ENCODE measurements at regions not wholly inside any gene's neighbourhood (a gene's known extent, or its start where the extent isn't known, plus 50 kb on each side); places are given as distances from the start of the nearest gene placed in this dataset.

- DNase-seq (ENCODE audit: unreplicated experiment), result no peak
- ChIA-PET POLR2A (interaction anchor here (0.9 kb wide), 1 partner anchor 10 kb away, joined by 3 read pairs; no protein-coding TSS in a partner anchor), CTCF (no interaction called here)
- Mint-ChIP-seq H3K4me1 (ENCODE audit: insufficient read depth, unreplicated experiment) (no peaks in the 10 kb centered on the region), H3K27me3 (ENCODE audit: insufficient read depth, unreplicated experiment) (no peaks in the 10 kb centered on the region), H3K27ac (ENCODE audit: low read depth, unreplicated experiment) (no peak overlapping the region), H3K36me3 (ENCODE audit: insufficient read depth, unreplicated experiment) (no peaks in the 10 kb centered on the region), H3K4me3 (ENCODE audit: unreplicated experiment) (no peak overlapping the region), H3K9me3 (ENCODE audit: unreplicated experiment) (peaks cover 6% of the 10 kb centered on the region)
- no TSS peak for BruUV-seq (replicated peaks)
- intact Hi-C loops (cut with micrococcal nuclease), result loop anchor here (10.0 kb wide), 1 partner anchor 803 kb away; the partner anchor contains the start of gene TLE1
- no peak for TF ChIP-seq CTCF (IDR thresholded peaks at IDR 0.05; ENCODE audit: unreplicated experiment)
Observed at GRCh38 chr9:80881320-80881719, 808.0 kb downstream of the TLE1 start.

- Mint-ChIP-seq H3K27ac (ENCODE audit: low read depth, unreplicated experiment) (no peak overlapping the region), H3K4me3 (ENCODE audit: unreplicated experiment) (no peak overlapping the region), H3K4me1 (ENCODE audit: insufficient read depth, unreplicated experiment) (no peaks in the 10 kb centered on the region), H3K36me3 (ENCODE audit: insufficient read depth, unreplicated experiment) (no peaks in the 10 kb centered on the region), H3K27me3 (ENCODE audit: insufficient read depth, unreplicated experiment) (no peaks in the 10 kb centered on the region), H3K9me3 (ENCODE audit: unreplicated experiment) (peaks cover 8% of the 10 kb centered on the region)
- ChIA-PET POLR2A (no interaction called here), CTCF (no interaction called here)
- DNase-seq (ENCODE audit: unreplicated experiment), result no peak
- intact Hi-C loops (cut with micrococcal nuclease), result no loop called here
- no peak for TF ChIP-seq CTCF (IDR thresholded peaks at IDR 0.05; ENCODE audit: unreplicated experiment)
- no TSS peak for BruUV-seq (replicated peaks)
Observed at GRCh38 chr9:80878556-80878955, 810.8 kb downstream of the TLE1 start.

- no peak for DNase-seq (ENCODE audit: unreplicated experiment)
- H3K9me3 Mint-ChIP-seq (ENCODE audit: unreplicated experiment), result peaks cover 8% of the 10 kb centered on the region
- POLR2A ChIA-PET, result no interaction called here
- no TSS peak for BruUV-seq (replicated peaks)
- no peaks in the 10 kb centered on the region for H3K4me1 Mint-ChIP-seq (ENCODE audit: insufficient read depth, unreplicated experiment)
- H3K27ac Mint-ChIP-seq (ENCODE audit: low read depth, unreplicated experiment), result no peak overlapping the region
- intact Hi-C loops (cut with micrococcal nuclease), result no loop called here
- H3K4me3 Mint-ChIP-seq (ENCODE audit: unreplicated experiment), result no peak overlapping the region
- CTCF ChIA-PET, result no interaction called here
- no peaks in the 10 kb centered on the region for H3K36me3 Mint-ChIP-seq (ENCODE audit: insufficient read depth, unreplicated experiment)
- H3K27me3 Mint-ChIP-seq (ENCODE audit: insufficient read depth, unreplicated experiment), result no peaks in the 10 kb centered on the region
- no peak for TF ChIP-seq CTCF (IDR thresholded peaks at IDR 0.05; ENCODE audit: unreplicated experiment)
Observed at GRCh38 chr9:80875947-80876346, 813.4 kb downstream of the TLE1 start.

DNA sequence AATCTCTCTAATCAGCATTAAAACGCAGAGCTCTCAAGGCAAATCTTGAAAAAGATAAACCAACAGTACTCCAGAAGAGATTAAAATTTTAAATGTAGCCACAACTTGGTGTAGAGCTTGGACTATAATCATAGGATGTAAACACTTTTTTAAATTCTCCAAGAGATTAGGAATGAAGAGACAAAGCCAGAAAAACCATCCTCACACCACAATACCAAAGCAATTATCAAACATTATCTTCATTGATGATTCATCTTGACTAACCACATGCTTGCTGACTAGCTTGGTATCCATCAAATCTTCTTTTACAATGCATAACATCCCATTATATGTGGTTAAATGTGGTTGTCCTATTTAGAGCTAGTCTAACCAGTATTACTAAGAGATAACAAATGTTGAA lies 815.1 kb downstream of the TLE1 start:
- no peaks in the 10 kb centered on the region for H3K4me1 Mint-ChIP-seq (ENCODE audit: insufficient read depth, unreplicated experiment)
- H3K36me3 Mint-ChIP-seq (ENCODE audit: insufficient read depth, unreplicated experiment), result no peaks in the 10 kb centered on the region
- intact Hi-C loops (cut with micrococcal nuclease), result no loop called here
- BruUV-seq (replicated peaks), result no TSS peak
- DNase-seq (ENCODE audit: unreplicated experiment), result peak; percentile 4
- no peaks in the 10 kb centered on the region for H3K27me3 Mint-ChIP-seq (ENCODE audit: insufficient read depth, unreplicated experiment)
- ChIA-PET POLR2A (no interaction called here), CTCF (interaction anchor here (0.6 kb wide), 1 partner anchor 86 kb away, joined by 3 read pairs; no protein-coding TSS in a partner anchor)
- no peak overlapping the region for H3K4me3 Mint-ChIP-seq (ENCODE audit: unreplicated experiment)
- no peak overlapping the region for H3K27ac Mint-ChIP-seq (ENCODE audit: low read depth, unreplicated experiment)
- peaks cover 8% of the 10 kb centered on the region for H3K9me3 Mint-ChIP-seq (ENCODE audit: unreplicated experiment)
- no peak for TF ChIP-seq CTCF (IDR thresholded peaks at IDR 0.05; ENCODE audit: unreplicated experiment)

Data from MCF 10A (cell line).